ENCODE measurements at regions not wholly inside any gene's neighbourhood (a gene's known extent, or its start where the extent isn't known, plus 50 kb on each side); places are given as distances from the start of the nearest gene placed in this dataset.
A peak's percentile ranks its signal among the peaks of the same experiment; 100 is the strongest.

GRCh38 chr14:87615822-87616679 lies 376.9 kb downstream of the GALC start:
- Histone ChIP-seq H2BK120ac (ENCODE audit: low read depth, low read length) (no peak overlapping the region), H3K23ac (ENCODE audit: low read depth, low read length) (no peak overlapping the region), H3K18ac (ENCODE audit: low read depth, low read length) (no peak overlapping the region), H4K8ac (ENCODE audit: low read depth in 2 of 2, low read length in 2 of 2) (no peak overlapping the region), H3K27me3 (ENCODE audit: control insufficient read depth, insufficient read depth, low read length) (no peaks in the 10 kb centered on the region), H3K4me3 (ENCODE audit: insufficient read depth, low read depth, low read length) (no peak overlapping the region), H3K36me3 (ENCODE audit: control insufficient read depth, insufficient read depth, low read length) (no peaks in the 10 kb centered on the region), H3K56ac (ENCODE audit: extremely low read depth, insufficient read depth, low read length) (no peak overlapping the region), H3K4me2 (ENCODE audit: low read depth, low read length) (no peak overlapping the region), H3K9me1 (ENCODE audit: insufficient read depth, low read length) (no peaks in the 10 kb centered on the region), H2BK15ac (ENCODE audit: low read depth, low read length) (no peak overlapping the region), H2AK5ac (ENCODE audit: low read depth, low read length) (no peak overlapping the region), H3K9ac (ENCODE audit: low read depth, low read length) (no peak overlapping the region), H3K4ac (ENCODE audit: low read depth, low read length) (no peak overlapping the region), H2BK5ac (ENCODE audit: low read depth, low read length, poor library complexity, severe bottlenecking) (no peak overlapping the region), H2AK9ac (replicated peaks; ENCODE audit: low read depth, low read length, poor library complexity) (no peak overlapping the region), H3K27ac (ENCODE audit: insufficient read depth, low read length) (no peak overlapping the region), H3K14ac (replicated peaks; ENCODE audit: low read depth, low read length) (no peak overlapping the region), H3K9me3 (ENCODE audit: control insufficient read depth, insufficient read depth, low read length) (peaks cover under 1% of the 10 kb centered on the region), H2AFZ (replicated peaks; ENCODE audit: low read length, poor library complexity) (no peak overlapping the region), H2BK20ac (ENCODE audit: low read depth, low read length) (no peak overlapping the region), H3K79me1 (ENCODE audit: low read depth in 1 of 2, low read length in 2 of 2) (no peaks in the 10 kb centered on the region), H3K4me1 (ENCODE audit: control insufficient read depth, insufficient read depth, low read length) (no peaks in the 10 kb centered on the region), H4K5ac (ENCODE audit: low read depth, low read length) (no peak overlapping the region), H4K20me1 (ENCODE audit: insufficient read depth, low read length) (no peaks in the 10 kb centered on the region), H4K91ac (ENCODE audit: insufficient read depth, low read depth, low read length) (no peak overlapping the region)
- in situ Hi-C loops (cut with MboI; ENCODE audit: low sequenced_read_pairs) = no loop called here
- BruUV-seq (replicated peaks) = no TSS peak
- ATAC-seq (ENCODE audit: low read depth) = peak; percentile 60
- intact Hi-C loops (cut with micrococcal nuclease) = loop anchor here (10.0 kb wide), 2 partner anchors 701 to 921 kb away; no protein-coding TSS in a partner anchor
- no CpG with 5 or more reads among the region's 12 CpGs for WGBS, 2 experiments (ENCODE audit: extremely low coverage in 2 of 2, insufficient read length in 1 of 2)
- dilution Hi-C loops (cut with HindIII; ENCODE audit: low sequenced_read_pairs, unreplicated experiment) = no loop called here
- ChIA-PET POLR2A (ENCODE audit: unreplicated experiment) (no interaction called here), CTCF (interaction anchor here (0.6 to 1.3 kb wide), 3 partner anchors 615 to 1361 kb away, joined by 3 read pairs; no protein-coding TSS in a partner anchor)
- peak; percentile 19 for DNase-seq
- TF ChIP-seq SMC3 (IDR thresholded peaks at IDR 0.05; ENCODE audit: low read depth, low read length) (peak; percentile 52; the same call in 1 of the 2 replicates), CHD1 (IDR thresholded peaks at IDR 0.05; ENCODE audit: low read depth, low read length) (no peak), CTCF (conservative IDR thresholded peaks at IDR 0.05; ENCODE audit: low read depth, low read length) (peak; percentile 55), ELK1 (IDR thresholded peaks at IDR 0.05; ENCODE audit: borderline replicate concordance, low read depth, low read length) (no peak), RAD21 (IDR thresholded peaks at IDR 0.05; ENCODE audit: low read length) (peak; percentile 61)

Data from IMR-90 (cell line).